ENCODE measurements at regions not wholly inside any gene's neighbourhood (a gene's known extent, or its start where the extent isn't known, plus 50 kb on each side); places are given as distances from the start of the nearest gene placed in this dataset.

GRCh38 chr13:29922896-29923295 is 72.5 kb upstream of the UBL3 start:
- TF ChIP-seq, protein P1, sequence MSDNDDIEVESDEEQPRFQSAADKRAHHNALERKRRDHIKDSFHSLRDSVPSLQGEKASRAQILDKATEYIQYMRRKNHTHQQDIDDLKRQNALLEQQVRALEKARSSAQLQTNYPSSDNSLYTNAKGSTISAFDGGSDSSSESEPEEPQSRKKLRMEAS (IDR thresholded peaks at IDR 0.05), result no peak
- TF ChIP-seq CEBPB (IDR thresholded peaks at IDR 0.05; ENCODE audit: low read depth, low read length) (no peak), CTCF (IDR thresholded peaks at IDR 0.05; ENCODE audit: control extremely low read depth in 1 of 3, insufficient read depth in 1 of 3, low read depth in 1 of 3, low read length in 3 of 3) (no peak)
